Breast epithelium (tissue), 4 donors: ENCODE measurements at regions not wholly inside any gene's neighbourhood (a gene's known extent, or its start where the extent isn't known, plus 50 kb on each side); places are given as distances from the start of the nearest gene placed in this dataset.

Experiments used
- DNase-seq, 2 donors: peaks; one replicate each; pipeline ENCODE4 v3.0.0-alpha.2; 2019; ENCODE audit warnings: low spot score in 2 of 2
- H3K27ac ChIP-seq, 2 donors: fragments of 200-600 bp; sonication (generic) in 1 of 2; one replicate each; pipeline ENCODE4 v1.5.1; 2016 to 2019; ENCODE audit warnings: mild to moderate bottlenecking in 1 of 2
- H3K27me3 ChIP-seq, 2 donors: fragments of 200-600 bp; sonication (generic) in 1 of 2; one replicate each; pipeline versions ENCODE4 v1.5.1 to v1.6.0; 2017 to 2019; ENCODE audit warnings: control low read depth in 1 of 2, mild to moderate bottlenecking in 1 of 2
- H3K36me3 ChIP-seq: fragments of 200-600 bp; one replicate; pipeline ENCODE4 v1.5.1; 2019
- H3K4me1 ChIP-seq, 2 donors: fragments of 200-600 bp; sonication (generic); one replicate each; pipeline ENCODE4 v1.5.1; 2016 to 2019; ENCODE audit warnings: control low read depth in 1 of 2
- H3K4me3 ChIP-seq, 3 donors: fragments of 200-600 bp; sonication (generic); 1 replicate in 2 of 3; 2 replicates in 1 of 3; pipeline ENCODE4 v1.5.1; 2016 to 2019; ENCODE audit warnings: mild to moderate bottlenecking in 3 of 3, moderate library complexity in 2 of 3
- H3K9me3 ChIP-seq, 2 donors: fragments of 200-600 bp; sonication (generic) in 1 of 2; one replicate each; pipeline ENCODE4 v1.5.1; 2016 to 2019; ENCODE audit warnings: control low read depth in 1 of 2
- POLR2A ChIP-seq: fragments of 450-650 bp; IDR thresholded peaks from one replicate; pipeline ENCODE4 v1.6.1; 2016; ENCODE audit warnings: antibody characterized with exemption, mild to moderate bottlenecking, moderate library complexity
- POLR2AphosphoS5 ChIP-seq, 3 donors: sonication (generic); formaldehyde crosslinking; IDR thresholded peaks; one replicate each; pipeline ENCODE4 v1.6.1; 2017; ENCODE audit warnings: antibody characterized with exemption in 3 of 3
- intact Hi-C: fragments of 100-400 bp; cut with DNase I; formaldehyde crosslinking; loops from one replicate; pipeline ENCODE4 v1.15.1; 2023; ENCODE audit warnings: low total_unique reads
- TF ChIP-seq, protein P1 (sequence below), 3 donors: fragments of 450-650 bp; IDR thresholded peaks; one replicate each; pipeline ENCODE4 v1.5.1; 2016 to 2017; ENCODE audit warnings: antibody characterized with exemption in 3 of 3, mild to moderate bottlenecking in 3 of 3, moderate library complexity in 3 of 3

DNA sequence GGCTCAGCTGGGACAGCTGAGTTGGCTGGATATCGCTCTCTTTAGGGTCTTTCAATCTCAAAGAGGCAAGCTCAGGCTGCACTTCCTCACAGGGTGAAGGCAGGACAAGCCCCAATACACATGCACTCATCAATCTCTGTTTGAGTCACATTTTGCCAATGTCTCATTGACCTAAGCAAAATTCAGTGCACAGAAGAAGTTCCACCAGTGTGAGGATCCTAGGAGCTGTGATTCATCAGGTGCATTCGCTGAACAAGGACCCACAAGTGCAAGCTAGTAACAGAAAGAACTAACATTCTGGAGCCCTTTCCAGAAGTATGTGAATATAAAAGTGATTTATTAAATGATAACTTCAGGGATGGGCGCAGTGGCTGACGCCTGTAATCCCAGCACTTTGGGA, 477.2 kb downstream of the GPAM start:
- TF ChIP-seq POLR2A: no peak
- no peak overlapping the region for H3K27ac ChIP-seq
- no peaks in the 10 kb centered on the region for H3K36me3 ChIP-seq
- H3K9me3 ChIP-seq: no peaks in the 10 kb centered on the region
- H3K4me1 ChIP-seq: no peaks in the 10 kb centered on the region
- no peak overlapping the region for H3K4me3 ChIP-seq
- DNase-seq: no peak
- intact Hi-C loops: no loop called here
- H3K27me3 ChIP-seq: no peaks in the 10 kb centered on the region

DNA sequence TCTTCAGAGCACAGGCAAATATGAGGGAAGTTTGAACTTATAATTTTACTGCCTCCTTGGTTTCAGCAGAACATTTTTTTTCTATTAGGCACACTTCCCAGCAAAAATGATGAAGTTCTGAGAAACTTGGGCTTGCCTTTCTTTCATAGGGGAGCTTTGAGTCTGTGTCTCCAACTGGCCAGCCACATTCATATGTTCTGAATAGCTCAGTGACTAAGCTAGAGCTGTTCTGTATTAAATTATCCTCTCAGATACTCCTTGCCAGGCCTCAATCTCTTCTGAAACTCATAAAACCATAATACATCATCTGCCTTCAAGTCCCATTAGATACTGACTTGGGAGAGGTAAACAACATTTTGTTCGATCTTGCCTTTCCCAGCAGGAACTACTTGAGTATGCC, 476.5 kb downstream of the GPAM start:
- DNase-seq: no peak
- Histone ChIP-seq H3K27ac (no peak overlapping the region), H3K4me3 (no peak overlapping the region), H3K36me3 (no peaks in the 10 kb centered on the region), H3K4me1 (no peaks in the 10 kb centered on the region), H3K27me3 (no peaks in the 10 kb centered on the region), H3K9me3 (no peaks in the 10 kb centered on the region)
- TF ChIP-seq POLR2AphosphoS5 (IDR thresholded peaks at IDR 0.05): peak in 1 of 3 donors; percentile 30
- TF ChIP-seq POLR2A: no peak
- intact Hi-C loops: no loop called here

DNA sequence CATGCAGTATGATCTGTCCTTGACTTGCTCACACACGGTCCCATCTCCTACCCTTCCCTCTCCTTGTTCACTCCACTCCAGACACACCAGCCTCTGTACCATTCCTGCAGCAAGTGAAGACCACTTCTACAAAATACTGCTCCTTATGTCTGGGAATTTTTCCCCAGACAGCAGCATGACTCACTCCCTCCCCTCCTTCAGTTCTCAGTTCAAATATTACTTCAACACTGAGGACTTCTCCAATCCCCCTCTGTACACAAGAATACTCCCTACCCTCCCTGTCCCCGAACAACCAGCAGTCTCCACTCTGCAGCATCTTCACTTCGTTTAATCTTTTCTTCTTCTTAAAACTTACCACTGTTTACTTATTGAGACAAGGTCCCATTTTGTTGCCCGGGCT, 474.0 kb downstream of the GPAM start:
- Histone ChIP-seq H3K36me3 (no peaks in the 10 kb centered on the region), H3K4me1 (no peaks in the 10 kb centered on the region), H3K9me3 (peaks cover 9 to 19% of the 10 kb centered on the region in 2 donors), H3K27ac (no peak overlapping the region), H3K4me3 (no peak overlapping the region), H3K27me3 (no peaks in the 10 kb centered on the region)
- intact Hi-C loops: no loop called here
- TF ChIP-seq, protein P1, sequence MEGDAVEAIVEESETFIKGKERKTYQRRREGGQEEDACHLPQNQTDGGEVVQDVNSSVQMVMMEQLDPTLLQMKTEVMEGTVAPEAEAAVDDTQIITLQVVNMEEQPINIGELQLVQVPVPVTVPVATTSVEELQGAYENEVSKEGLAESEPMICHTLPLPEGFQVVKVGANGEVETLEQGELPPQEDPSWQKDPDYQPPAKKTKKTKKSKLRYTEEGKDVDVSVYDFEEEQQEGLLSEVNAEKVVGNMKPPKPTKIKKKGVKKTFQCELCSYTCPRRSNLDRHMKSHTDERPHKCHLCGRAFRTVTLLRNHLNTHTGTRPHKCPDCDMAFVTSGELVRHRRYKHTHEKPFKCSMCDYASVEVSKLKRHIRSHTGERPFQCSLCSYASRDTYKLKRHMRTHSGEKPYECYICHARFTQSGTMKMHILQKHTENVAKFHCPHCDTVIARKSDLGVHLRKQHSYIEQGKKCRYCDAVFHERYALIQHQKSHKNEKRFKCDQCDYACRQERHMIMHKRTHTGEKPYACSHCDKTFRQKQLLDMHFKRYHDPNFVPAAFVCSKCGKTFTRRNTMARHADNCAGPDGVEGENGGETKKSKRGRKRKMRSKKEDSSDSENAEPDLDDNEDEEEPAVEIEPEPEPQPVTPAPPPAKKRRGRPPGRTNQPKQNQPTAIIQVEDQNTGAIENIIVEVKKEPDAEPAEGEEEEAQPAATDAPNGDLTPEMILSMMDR (IDR thresholded peaks at IDR 0.05): no peak
- TF ChIP-seq POLR2A (no peak), POLR2AphosphoS5 (IDR thresholded peaks at IDR 0.05) (no peak)
- no peak for DNase-seq

DNA sequence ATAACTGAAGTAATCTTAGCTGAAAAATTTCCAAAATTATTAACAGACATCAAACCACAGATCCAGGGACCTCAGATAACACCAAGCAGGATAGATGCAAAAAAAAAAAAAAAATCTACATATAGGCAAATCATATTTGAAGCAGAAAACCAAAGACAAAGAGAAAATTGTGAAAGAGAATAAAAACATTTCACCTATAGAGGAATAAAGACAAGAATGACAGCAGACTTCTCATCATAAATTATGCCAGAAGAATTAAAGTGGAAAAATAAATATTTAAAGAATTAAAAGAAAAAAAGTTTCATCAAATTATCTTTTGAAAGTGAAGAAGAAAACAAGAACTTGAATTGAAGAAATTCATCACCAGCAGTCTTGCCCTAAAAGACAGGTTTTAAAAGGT, 467.5 kb downstream of the GPAM start:
- H3K4me1 ChIP-seq: no peaks in the 10 kb centered on the region
- intact Hi-C loops: no loop called here
- no peak for DNase-seq
- TF ChIP-seq, protein P1 (IDR thresholded peaks at IDR 0.05): no peak
- no peak for TF ChIP-seq POLR2A
- TF ChIP-seq POLR2AphosphoS5 (IDR thresholded peaks at IDR 0.05): no peak
- H3K27ac ChIP-seq: no peak overlapping the region
- H3K4me3 ChIP-seq: no peak overlapping the region
- H3K36me3 ChIP-seq: no peaks in the 10 kb centered on the region
- peaks cover 19 to 55% of the 10 kb centered on the region in 2 donors for H3K9me3 ChIP-seq
- H3K27me3 ChIP-seq: no peaks in the 10 kb centered on the region

DNA sequence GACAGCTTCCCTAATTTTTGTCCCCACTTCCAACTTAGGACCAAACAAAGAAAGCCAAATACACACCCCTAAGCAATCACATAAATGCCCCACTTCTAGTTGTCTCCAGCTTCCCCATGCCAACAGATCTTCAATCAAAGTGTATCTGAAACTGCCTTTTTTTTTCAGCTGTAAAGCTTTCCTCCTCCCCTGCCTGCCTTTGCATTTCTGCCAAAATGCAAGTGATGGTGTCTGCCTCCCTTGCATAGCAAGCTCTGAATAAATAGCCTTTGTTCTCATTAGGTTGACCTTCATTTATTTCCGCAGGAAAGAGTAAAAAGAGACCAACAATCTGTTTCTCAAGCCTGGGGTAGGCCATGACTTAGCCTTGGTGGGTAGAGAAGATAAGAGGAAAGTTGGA, 459.4 kb downstream of the GPAM start:
- DNase-seq: no peak
- intact Hi-C loops: no loop called here
- no peaks in the 10 kb centered on the region for H3K9me3 ChIP-seq
- no peaks in the 10 kb centered on the region for H3K36me3 ChIP-seq
- no peaks in the 10 kb centered on the region for H3K4me1 ChIP-seq
- no peak overlapping the region for H3K27ac ChIP-seq
- no peaks in the 10 kb centered on the region for H3K27me3 ChIP-seq
- TF ChIP-seq POLR2AphosphoS5 (IDR thresholded peaks at IDR 0.05) (no peak), POLR2A (no peak)
- TF ChIP-seq, protein P1 (IDR thresholded peaks at IDR 0.05): no peak
- H3K4me3 ChIP-seq: no peak overlapping the region

DNA sequence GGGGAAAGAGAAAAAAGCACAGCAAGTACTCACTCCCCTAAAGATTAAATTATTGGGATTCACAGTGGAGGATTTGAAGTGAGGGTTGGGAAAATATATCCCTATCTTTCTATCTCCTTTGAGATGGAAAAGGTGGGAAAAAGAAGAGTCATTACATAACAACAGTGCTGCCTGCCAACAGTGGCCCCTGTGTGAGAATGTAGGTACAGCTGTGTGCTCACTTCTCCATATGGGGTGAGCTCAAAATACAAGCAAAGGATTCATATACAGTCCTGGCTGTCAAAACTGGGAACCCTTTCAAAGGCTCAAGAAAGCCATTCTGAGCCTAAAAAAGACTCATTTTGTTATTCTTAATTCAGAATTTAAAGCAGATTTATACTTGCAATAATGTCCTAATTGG, 458.5 kb downstream of the GPAM start:
- Histone ChIP-seq H3K4me3 (no peak overlapping the region), H3K4me1 (no peaks in the 10 kb centered on the region), H3K9me3 (no peaks in the 10 kb centered on the region), H3K27ac (no peak overlapping the region), H3K27me3 (no peaks in the 10 kb centered on the region), H3K36me3 (no peaks in the 10 kb centered on the region)
- TF ChIP-seq POLR2A (no peak), POLR2AphosphoS5 (IDR thresholded peaks at IDR 0.05) (no peak)
- TF ChIP-seq, protein P1 (IDR thresholded peaks at IDR 0.05): no peak
- DNase-seq: no peak
- intact Hi-C loops: no loop called here
